ENCODE measurements at regions not wholly inside any gene's neighbourhood (a gene's known extent, or its start where the extent isn't known, plus 50 kb on each side); places are given as distances from the start of the nearest gene placed in this dataset.

DNA sequence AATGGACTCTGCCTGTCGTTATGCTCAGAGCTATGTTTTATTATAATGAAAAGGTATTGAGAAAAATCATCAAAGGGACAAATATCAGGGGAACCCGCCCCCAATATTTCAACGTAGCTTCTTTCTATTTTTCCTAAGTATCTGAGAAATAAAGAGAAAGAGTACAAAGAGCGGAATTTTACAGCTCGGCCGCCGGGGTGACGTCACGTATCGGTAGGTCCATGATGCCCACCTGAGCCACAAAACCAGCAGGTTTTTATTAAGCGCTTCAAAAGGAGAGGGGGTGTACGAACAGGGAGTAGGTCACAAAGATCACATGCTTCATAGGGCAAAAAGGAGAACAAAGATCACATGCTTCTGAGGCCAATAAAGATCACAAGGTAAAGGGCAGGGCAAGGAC lies 281.6 kb upstream of the POM121L12 start:
- intact Hi-C loops (cut with DNase I): no loop called here
- TF ChIP-seq POLR2A (IDR thresholded peaks at IDR 0.05): no peak
- no peak for TF ChIP-seq CTCF (IDR thresholded peaks at IDR 0.05)
- ATAC-seq: no peak
- 73% methylated on average over 12 of the region's 12 CpGs for WGBS (ENCODE audit: insufficient coverage, low coverage, low lambda C conversion rate, missing lambda C conversion rate)
- H3K4me3 ChIP-seq: no peak overlapping the region
- H3K4me1 ChIP-seq: no peaks in the 10 kb centered on the region
- H3K36me3 ChIP-seq: no peaks in the 10 kb centered on the region
- H3K9me3 ChIP-seq: no peaks in the 10 kb centered on the region
- H3K27me3 ChIP-seq: no peaks in the 10 kb centered on the region
- no peak for DNase-seq
- no peak overlapping the region for H3K27ac ChIP-seq

DNA sequence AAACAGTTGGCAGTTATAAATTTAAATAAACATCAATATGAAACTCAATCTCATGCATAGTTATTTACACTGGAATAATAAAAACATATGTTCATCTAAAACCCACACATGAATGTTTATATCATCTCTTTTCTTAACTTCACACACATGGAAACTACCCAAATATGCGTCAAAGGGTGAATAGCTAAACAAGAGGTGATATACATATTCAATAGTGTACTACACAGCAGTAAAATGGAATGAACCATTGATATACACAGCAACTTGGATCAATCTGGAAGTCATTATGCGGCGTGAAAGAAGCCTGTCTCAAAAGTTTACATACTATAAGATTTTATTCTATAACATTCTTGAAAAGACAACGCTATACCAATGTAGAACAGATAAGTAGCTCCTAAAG lies 282.5 kb upstream of the POM121L12 start:
- intact Hi-C loops (cut with DNase I): no loop called here
- Histone ChIP-seq H3K36me3 (no peaks in the 10 kb centered on the region), H3K4me1 (no peaks in the 10 kb centered on the region), H3K9me3 (no peaks in the 10 kb centered on the region), H3K4me3 (no peak overlapping the region), H3K27ac (no peak overlapping the region), H3K27me3 (no peaks in the 10 kb centered on the region)
- WGBS (ENCODE audit: insufficient coverage, low coverage, low lambda C conversion rate, missing lambda C conversion rate): 66% methylated on average over 4 of the region's 4 CpGs
- ATAC-seq: no peak
- TF ChIP-seq POLR2A (IDR thresholded peaks at IDR 0.05): no peak
- TF ChIP-seq CTCF (IDR thresholded peaks at IDR 0.05): no peak
- no peak for DNase-seq

DNA sequence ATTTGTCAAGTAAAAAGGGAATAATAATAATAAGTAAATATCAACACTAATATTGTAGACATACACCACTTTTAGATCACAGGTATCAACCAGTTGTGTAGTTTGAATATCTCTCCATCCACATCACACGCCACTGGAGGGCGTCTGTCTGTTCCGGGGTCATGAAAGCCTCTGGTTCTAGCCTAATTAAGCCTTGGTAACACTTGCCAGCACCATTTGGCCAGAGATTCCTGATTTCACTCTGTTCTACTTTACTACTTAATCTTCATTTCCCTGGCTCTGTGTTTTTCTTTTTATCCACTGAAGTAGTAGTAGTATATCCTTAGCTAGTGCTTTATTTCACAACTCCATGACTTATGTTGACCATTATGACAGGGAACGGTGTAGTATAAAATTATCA lies 285.6 kb upstream of the POM121L12 start:
- Histone ChIP-seq H3K27me3 (no peaks in the 10 kb centered on the region), H3K9me3 (no peaks in the 10 kb centered on the region), H3K36me3 (no peaks in the 10 kb centered on the region), H3K27ac (no peak overlapping the region), H3K4me1 (no peaks in the 10 kb centered on the region), H3K4me3 (no peak overlapping the region)
- intact Hi-C loops (cut with DNase I): no loop called here
- ATAC-seq (no peak), DNase-seq (no peak)
- no peak for TF ChIP-seq CTCF (IDR thresholded peaks at IDR 0.05)
- 22% methylated on average over 4 of the region's 4 CpGs for WGBS (ENCODE audit: insufficient coverage, low coverage, low lambda C conversion rate, missing lambda C conversion rate)

GRCh38 chr7:52747817-52748216 lies 287.6 kb upstream of the POM121L12 start:
- intact Hi-C loops (cut with DNase I): no loop called here

More at GRCh38 chr7:52747817-52748216, 287.6 kb upstream of the POM121L12 start:
- H3K4me1 ChIP-seq: no peaks in the 10 kb centered on the region
- no peak overlapping the region for H3K27ac ChIP-seq
- H3K4me3 ChIP-seq: no peak overlapping the region
- no peak for ATAC-seq
- no peaks in the 10 kb centered on the region for H3K27me3 ChIP-seq
- 49% methylated on average over 3 of the region's 3 CpGs for WGBS (ENCODE audit: insufficient coverage, low coverage, low lambda C conversion rate, missing lambda C conversion rate)
- H3K9me3 ChIP-seq: no peaks in the 10 kb centered on the region
- H3K36me3 ChIP-seq: no peaks in the 10 kb centered on the region
- TF ChIP-seq CTCF (IDR thresholded peaks at IDR 0.05) (no peak), POLR2A (IDR thresholded peaks at IDR 0.05) (no peak)
- no peak for DNase-seq

Data from right lobe of liver (tissue), 6 donors.